ENCODE measurements at regions not wholly inside any gene's neighbourhood (a gene's known extent, or its start where the extent isn't known, plus 50 kb on each side); places are given as distances from the start of the nearest gene placed in this dataset.

- no peaks in the 10 kb centered on the region for H3K4me1 ChIP-seq (ENCODE audit: control insufficient read depth, insufficient read depth, low read length)
- no peaks in the 10 kb centered on the region for H3K9me3 ChIP-seq (ENCODE audit: control insufficient read depth, insufficient read depth, low read depth, low read length)
- H3K4me3 ChIP-seq (ENCODE audit: low read depth, low read length) = no peak overlapping the region
- no peaks in the 10 kb centered on the region for H3K36me3 ChIP-seq (ENCODE audit: control insufficient read depth in 2 of 2, insufficient read depth in 1 of 2, low read length in 2 of 2)
- ChIA-PET CTCF (no interaction called here), POLR2A (no interaction called here)
- H3K27ac ChIP-seq (ENCODE audit: extremely low read depth, low read depth, low read length) = no peak overlapping the region
- TF ChIP-seq ZNF692 (tag by site-specific recombination; IDR thresholded peaks at IDR 0.05) (no peak), ZNF394 (tag by site-specific recombination; IDR thresholded peaks at IDR 0.05; ENCODE audit: borderline replicate concordance) (no peak), ZBTB48 (tag by site-specific recombination; IDR thresholded peaks at IDR 0.05) (no peak), ZNF48 (tag by site-specific recombination; IDR thresholded peaks at IDR 0.05) (no peak), ZBTB21 (tag by site-specific recombination; IDR thresholded peaks at IDR 0.05) (no peak), KLF7 (tag by site-specific recombination; IDR thresholded peaks at IDR 0.05; ENCODE audit: borderline replicate concordance) (no peak), MZF1 (tag by site-specific recombination; IDR thresholded peaks at IDR 0.05; ENCODE audit: borderline replicate concordance) (no peak), YY2 (tag by site-specific recombination; IDR thresholded peaks at IDR 0.05) (no peak), ZNF560 (tag by site-specific recombination; IDR thresholded peaks at IDR 0.05; ENCODE audit: borderline replicate concordance) (no peak), ZNF558 (tag by site-specific recombination; IDR thresholded peaks at IDR 0.05) (no peak)
- TF ChIP-seq, protein P1, sequence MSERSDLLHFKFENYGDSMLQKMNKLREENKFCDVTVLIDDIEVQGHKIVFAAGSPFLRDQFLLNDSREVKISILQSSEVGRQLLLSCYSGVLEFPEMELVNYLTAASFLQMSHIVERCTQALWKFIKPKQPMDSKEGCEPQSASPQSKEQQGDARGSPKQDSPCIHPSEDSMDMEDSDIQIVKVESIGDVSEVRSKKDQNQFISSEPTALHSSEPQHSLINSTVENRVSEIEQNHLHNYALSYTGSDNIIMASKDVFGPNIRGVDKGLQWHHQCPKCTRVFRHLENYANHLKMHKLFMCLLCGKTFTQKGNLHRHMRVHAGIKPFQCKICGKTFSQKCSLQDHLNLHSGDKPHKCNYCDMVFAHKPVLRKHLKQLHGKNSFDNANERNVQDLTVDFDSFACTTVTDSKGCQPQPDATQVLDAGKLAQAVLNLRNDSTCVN (tag by site-specific recombination; optimal IDR thresholded peaks at IDR 0.05) = no peak
Measured at GRCh38 chr12:78556651-78557050, 307.9 kb upstream of the SYT1 start.

DNA sequence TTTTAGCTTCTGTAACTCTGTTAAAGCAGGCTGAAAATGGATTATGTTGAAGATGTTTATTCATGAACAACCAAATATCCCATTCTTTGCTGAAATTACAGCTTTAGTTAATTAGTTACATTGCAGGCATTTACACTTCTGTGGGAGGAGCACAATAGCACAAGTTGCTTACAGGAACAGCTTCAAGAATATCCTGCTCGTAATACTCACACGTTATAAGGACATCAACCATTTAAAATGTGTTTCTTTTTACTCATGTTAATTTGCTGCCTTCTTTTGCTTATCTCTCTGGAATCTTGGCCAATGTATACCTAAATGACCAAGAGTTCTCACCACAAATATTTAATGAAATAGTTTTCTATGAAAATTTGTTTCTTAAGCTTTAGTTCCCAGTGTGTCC lies 305.2 kb upstream of the SYT1 start:
- Histone ChIP-seq H3K4me3 (ENCODE audit: low read depth, low read length) (no peak overlapping the region), H3K27ac (ENCODE audit: extremely low read depth, low read depth, low read length) (no peak overlapping the region), H3K4me1 (ENCODE audit: control insufficient read depth, insufficient read depth, low read length) (no peaks in the 10 kb centered on the region), H3K9me3 (ENCODE audit: control insufficient read depth, insufficient read depth, low read depth, low read length) (no peaks in the 10 kb centered on the region), H3K36me3 (ENCODE audit: control insufficient read depth in 2 of 2, insufficient read depth in 1 of 2, low read length in 2 of 2) (no peaks in the 10 kb centered on the region)
- ChIA-PET POLR2A (no interaction called here), CTCF (no interaction called here)
- TF ChIP-seq, protein P2, sequence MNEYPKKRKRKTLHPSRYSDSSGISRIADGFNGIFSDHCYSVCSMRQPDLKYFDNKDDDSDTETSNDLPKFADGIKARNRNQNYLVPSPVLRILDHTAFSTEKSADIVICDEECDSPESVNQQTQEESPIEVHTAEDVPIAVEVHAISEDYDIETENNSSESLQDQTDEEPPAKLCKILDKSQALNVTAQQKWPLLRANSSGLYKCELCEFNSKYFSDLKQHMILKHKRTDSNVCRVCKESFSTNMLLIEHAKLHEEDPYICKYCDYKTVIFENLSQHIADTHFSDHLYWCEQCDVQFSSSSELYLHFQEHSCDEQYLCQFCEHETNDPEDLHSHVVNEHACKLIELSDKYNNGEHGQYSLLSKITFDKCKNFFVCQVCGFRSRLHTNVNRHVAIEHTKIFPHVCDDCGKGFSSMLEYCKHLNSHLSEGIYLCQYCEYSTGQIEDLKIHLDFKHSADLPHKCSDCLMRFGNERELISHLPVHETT (tag by site-specific recombination; IDR thresholded peaks at IDR 0.05) = no peak
- TF ChIP-seq ZNF571 (tag by site-specific recombination; IDR thresholded peaks at IDR 0.05) = no peak
- TF ChIP-seq ZSCAN4 (tag by site-specific recombination; IDR thresholded peaks at IDR 0.05) = no peak
- no peak for TF ChIP-seq ZNF654 (tag by site-specific recombination; IDR thresholded peaks at IDR 0.05; ENCODE audit: low read depth)
- TF ChIP-seq, protein P3, sequence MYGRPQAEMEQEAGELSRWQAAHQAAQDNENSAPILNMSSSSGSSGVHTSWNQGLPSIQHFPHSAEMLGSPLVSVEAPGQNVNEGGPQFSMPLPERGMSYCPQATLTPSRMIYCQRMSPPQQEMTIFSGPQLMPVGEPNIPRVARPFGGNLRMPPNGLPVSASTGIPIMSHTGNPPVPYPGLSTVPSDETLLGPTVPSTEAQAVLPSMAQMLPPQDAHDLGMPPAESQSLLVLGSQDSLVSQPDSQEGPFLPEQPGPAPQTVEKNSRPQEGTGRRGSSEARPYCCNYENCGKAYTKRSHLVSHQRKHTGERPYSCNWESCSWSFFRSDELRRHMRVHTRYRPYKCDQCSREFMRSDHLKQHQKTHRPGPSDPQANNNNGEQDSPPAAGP (tag by site-specific recombination; IDR thresholded peaks at IDR 0.05) = no peak
- no peak for TF ChIP-seq PRDM2 (tag by site-specific recombination; IDR thresholded peaks at IDR 0.05; ENCODE audit: borderline replicate concordance)
- no peak for TF ChIP-seq ZNF561 (tag by site-specific recombination; IDR thresholded peaks at IDR 0.05; ENCODE audit: borderline replicate concordance)
- TF ChIP-seq ZNF138 (tag by site-specific recombination; IDR thresholded peaks at IDR 0.05; ENCODE audit: borderline replicate concordance) = no peak
- TF ChIP-seq ZNF292 (tag by site-specific recombination; IDR thresholded peaks at IDR 0.05; ENCODE audit: borderline replicate concordance, low read depth) = no peak
- TF ChIP-seq PRDM1 (tag by site-specific recombination; IDR thresholded peaks at IDR 0.05) = no peak
- no peak for TF ChIP-seq ZNF416 (tag by site-specific recombination; IDR thresholded peaks at IDR 0.05)
- TF ChIP-seq ZNF155 (tag by site-specific recombination; IDR thresholded peaks at IDR 0.05) = no peak

Measured in HEK293 (cell line).